ENCODE measurements at regions not wholly inside any gene's neighbourhood (a gene's known extent, or its start where the extent isn't known, plus 50 kb on each side); places are given as distances from the start of the nearest gene placed in this dataset.
"Not testable (repeated sequence)": the region's sequence is repeated elsewhere in the genome, so short reads cannot be mapped to it uniquely, and the experiment has no call there.

DNA sequence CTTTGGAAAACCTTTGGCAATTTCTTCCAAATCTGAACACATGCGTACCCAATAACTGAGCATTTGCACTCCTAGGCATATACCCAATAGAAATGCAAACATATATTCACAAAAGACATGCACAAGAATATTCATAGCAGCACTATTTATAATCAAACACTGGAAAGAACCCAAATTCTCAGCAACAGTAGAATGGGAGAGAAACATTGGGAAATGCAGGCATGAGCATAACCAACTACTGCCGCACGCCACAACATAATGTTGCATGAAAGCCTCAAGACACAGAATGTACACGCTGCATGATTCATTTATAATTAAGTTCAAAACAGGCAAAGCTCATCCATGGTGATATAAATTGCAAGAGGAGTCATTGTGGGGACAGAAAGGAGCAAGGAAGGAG is 69.5 kb upstream of the FBXO28 start:
- TF ChIP-seq, protein P1, sequence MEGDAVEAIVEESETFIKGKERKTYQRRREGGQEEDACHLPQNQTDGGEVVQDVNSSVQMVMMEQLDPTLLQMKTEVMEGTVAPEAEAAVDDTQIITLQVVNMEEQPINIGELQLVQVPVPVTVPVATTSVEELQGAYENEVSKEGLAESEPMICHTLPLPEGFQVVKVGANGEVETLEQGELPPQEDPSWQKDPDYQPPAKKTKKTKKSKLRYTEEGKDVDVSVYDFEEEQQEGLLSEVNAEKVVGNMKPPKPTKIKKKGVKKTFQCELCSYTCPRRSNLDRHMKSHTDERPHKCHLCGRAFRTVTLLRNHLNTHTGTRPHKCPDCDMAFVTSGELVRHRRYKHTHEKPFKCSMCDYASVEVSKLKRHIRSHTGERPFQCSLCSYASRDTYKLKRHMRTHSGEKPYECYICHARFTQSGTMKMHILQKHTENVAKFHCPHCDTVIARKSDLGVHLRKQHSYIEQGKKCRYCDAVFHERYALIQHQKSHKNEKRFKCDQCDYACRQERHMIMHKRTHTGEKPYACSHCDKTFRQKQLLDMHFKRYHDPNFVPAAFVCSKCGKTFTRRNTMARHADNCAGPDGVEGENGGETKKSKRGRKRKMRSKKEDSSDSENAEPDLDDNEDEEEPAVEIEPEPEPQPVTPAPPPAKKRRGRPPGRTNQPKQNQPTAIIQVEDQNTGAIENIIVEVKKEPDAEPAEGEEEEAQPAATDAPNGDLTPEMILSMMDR (IDR thresholded peaks at IDR 0.05; ENCODE audit: insufficient read depth, low read length, poor library complexity, severe bottlenecking), result no peak
- Histone ChIP-seq H3K4me3 (ENCODE audit: low read depth, low read length) (no peak overlapping the region), H3K36me3 (ENCODE audit: control insufficient read depth, insufficient read depth, low read length) (no peaks in the 10 kb centered on the region), H3K27me3 (ENCODE audit: control insufficient read depth, insufficient read depth, low read length) (no peaks in the 10 kb centered on the region)
- no peak for DNase-seq (ENCODE audit: low read depth)

GRCh38 chr1:224042557-224043118 is 71.3 kb upstream of the FBXO28 start:
- TF ChIP-seq, protein P1 (IDR thresholded peaks at IDR 0.05; ENCODE audit: insufficient read depth, low read length, poor library complexity, severe bottlenecking), result no peak
- no peak overlapping the region for H3K4me3 ChIP-seq (ENCODE audit: low read depth, low read length)
- DNase-seq (ENCODE audit: low read depth), result no peak
- H3K27me3 ChIP-seq (ENCODE audit: control insufficient read depth, insufficient read depth, low read length), result no peaks in the 10 kb centered on the region
- H3K36me3 ChIP-seq (ENCODE audit: control insufficient read depth, insufficient read depth, low read length), result no peaks in the 10 kb centered on the region

DNA sequence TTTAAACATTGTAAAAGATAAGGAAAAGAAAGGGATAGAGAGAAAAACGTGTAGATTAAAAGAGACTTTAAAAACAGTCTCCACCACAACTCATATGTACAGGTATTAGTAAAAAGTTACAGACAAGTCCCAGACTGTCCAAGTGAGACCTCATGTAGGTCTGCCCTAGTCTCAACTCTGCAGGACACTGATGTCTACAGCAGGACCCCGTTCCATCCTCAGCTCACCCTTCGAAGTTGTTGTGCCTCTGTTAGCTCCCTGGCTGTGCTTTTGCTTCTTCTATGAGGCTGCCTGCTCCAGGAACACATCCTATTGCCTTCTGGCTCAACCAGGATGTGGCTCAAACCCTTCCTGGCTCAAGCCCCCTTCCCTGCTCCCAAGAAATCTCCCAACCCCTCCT is 72.9 kb upstream of the FBXO28 start:
- no peaks in the 10 kb centered on the region for H3K27me3 ChIP-seq (ENCODE audit: control insufficient read depth, insufficient read depth, low read length)
- no peak overlapping the region for H3K4me3 ChIP-seq (ENCODE audit: low read depth, low read length)
- TF ChIP-seq, protein P1 (IDR thresholded peaks at IDR 0.05; ENCODE audit: insufficient read depth, low read length, poor library complexity, severe bottlenecking), result no peak

DNA sequence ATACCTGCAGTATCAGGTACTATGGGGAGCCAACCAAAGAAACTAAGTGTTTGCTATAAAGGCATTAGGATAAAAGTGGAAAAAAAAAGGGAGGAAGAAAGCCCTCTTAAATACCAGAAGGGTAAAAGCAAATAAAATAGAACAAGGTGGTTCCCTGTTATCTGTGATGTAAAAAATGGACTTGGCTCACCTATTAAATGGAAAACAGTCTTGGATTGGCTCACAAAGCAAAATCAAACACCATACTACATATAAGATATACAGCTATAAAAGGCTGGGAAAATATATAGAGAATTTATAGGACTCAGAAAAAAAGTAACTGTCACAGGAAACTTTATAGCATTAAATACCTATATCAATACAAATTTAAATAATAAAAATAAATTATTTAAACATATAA is 73.5 kb upstream of the FBXO28 start:
- not testable (repeated sequence) for DNase-seq (ENCODE audit: low read depth); H3K27me3 ChIP-seq (ENCODE audit: control insufficient read depth, insufficient read depth, low read length); H3K36me3 ChIP-seq (ENCODE audit: control insufficient read depth, insufficient read depth, low read length); H3K4me3 ChIP-seq (ENCODE audit: low read depth, low read length)

More for the DNA sequence above, 72.9 kb upstream of the FBXO28 start:
- DNase-seq (ENCODE audit: low read depth), result no peak
- no peaks in the 10 kb centered on the region for H3K36me3 ChIP-seq (ENCODE audit: control insufficient read depth, insufficient read depth, low read length)

- not testable (repeated sequence) for DNase-seq (ENCODE audit: low read depth); H3K4me3 ChIP-seq (ENCODE audit: low read depth, low read length); H3K27me3 ChIP-seq (ENCODE audit: control insufficient read depth, insufficient read depth, low read length); H3K36me3 ChIP-seq (ENCODE audit: control insufficient read depth, insufficient read depth, low read length)
Observed at GRCh38 chr1:224040006-224040405, 73.9 kb upstream of the FBXO28 start.

GRCh38 chr1:224038832-224039231 is 75.1 kb upstream of the FBXO28 start:
- H3K4me3 ChIP-seq (ENCODE audit: low read depth, low read length), result not testable (repeated sequence)

GRCh38 chr1:224037362-224037761 is 76.5 kb upstream of the FBXO28 start:
- not testable (repeated sequence) for DNase-seq (ENCODE audit: low read depth); H3K4me3 ChIP-seq (ENCODE audit: low read depth, low read length); H3K36me3 ChIP-seq (ENCODE audit: control insufficient read depth, insufficient read depth, low read length); H3K27me3 ChIP-seq (ENCODE audit: control insufficient read depth, insufficient read depth, low read length)

More at GRCh38 chr1:224038832-224039231, 75.1 kb upstream of the FBXO28 start:
- not testable (repeated sequence) for H3K27me3 ChIP-seq (ENCODE audit: control insufficient read depth, insufficient read depth, low read length); H3K36me3 ChIP-seq (ENCODE audit: control insufficient read depth, insufficient read depth, low read length); DNase-seq (ENCODE audit: low read depth)

DNA sequence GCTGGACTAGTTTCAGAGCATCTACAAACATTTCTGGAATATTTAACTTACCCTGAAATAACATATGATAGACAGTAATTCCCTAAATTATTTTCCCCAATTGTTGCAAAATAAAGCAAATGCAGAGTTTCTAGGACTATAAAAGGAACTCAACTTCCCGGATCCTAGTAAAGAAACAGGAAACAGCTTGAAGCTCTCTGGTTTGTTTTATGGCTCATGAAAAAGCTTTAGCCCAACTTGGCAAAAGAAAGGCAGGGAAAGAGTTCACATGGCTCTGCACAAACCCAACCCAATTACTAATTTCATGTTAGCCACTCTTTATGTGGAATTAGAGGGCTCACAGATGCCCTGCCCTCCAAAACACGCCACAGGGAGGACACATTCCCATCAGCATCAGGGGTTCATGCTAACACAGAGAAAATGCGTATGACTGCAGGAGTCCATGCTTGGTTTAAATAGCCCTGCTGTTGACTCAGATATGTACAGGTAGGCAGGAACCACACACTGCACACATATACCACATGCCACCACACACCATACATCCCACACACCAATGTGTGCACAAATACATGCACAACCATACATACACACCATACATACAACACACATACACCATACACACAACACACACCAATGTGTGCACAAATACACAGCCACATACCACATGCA is 81.2 kb upstream of the FBXO28 start:
- not testable (repeated sequence) for H3K27me3 ChIP-seq (ENCODE audit: control insufficient read depth, insufficient read depth, low read length); H3K4me3 ChIP-seq (ENCODE audit: low read depth, low read length); H3K36me3 ChIP-seq (ENCODE audit: control insufficient read depth, insufficient read depth, low read length); DNase-seq (ENCODE audit: low read depth)

GRCh38 chr1:224031986-224032385 is 81.9 kb upstream of the FBXO28 start:
- not testable (repeated sequence) for H3K36me3 ChIP-seq (ENCODE audit: control insufficient read depth, insufficient read depth, low read length); H3K27me3 ChIP-seq (ENCODE audit: control insufficient read depth, insufficient read depth, low read length); H3K4me3 ChIP-seq (ENCODE audit: low read depth, low read length); DNase-seq (ENCODE audit: low read depth)

GRCh38 chr1:224030257-224030656 is 83.7 kb upstream of the FBXO28 start:
- H3K4me3 ChIP-seq (ENCODE audit: low read depth, low read length); H3K36me3 ChIP-seq (ENCODE audit: control insufficient read depth, insufficient read depth, low read length); DNase-seq (ENCODE audit: low read depth); H3K27me3 ChIP-seq (ENCODE audit: control insufficient read depth, insufficient read depth, low read length): not testable (repeated sequence)

GRCh38 chr1:224029286-224030025 is 84.5 kb upstream of the FBXO28 start:
- not testable (repeated sequence) for H3K36me3 ChIP-seq (ENCODE audit: control insufficient read depth, insufficient read depth, low read length); H3K27me3 ChIP-seq (ENCODE audit: control insufficient read depth, insufficient read depth, low read length); H3K4me3 ChIP-seq (ENCODE audit: low read depth, low read length)
- peak; percentile 54 for DNase-seq (ENCODE audit: low read depth)

Data from kidney epithelial cell (primary cell).